GM19438 (cell line): ENCODE measurements at regions not wholly inside any gene's neighbourhood (a gene's known extent, or its start where the extent isn't known, plus 50 kb on each side); places are given as distances from the start of the nearest gene placed in this dataset.
A peak's percentile ranks its signal among the peaks of the same experiment; 100 is the strongest.
"Not testable (repeated sequence)": the region's sequence is repeated elsewhere in the genome, so short reads cannot be mapped to it uniquely, and the experiment has no call there.

ENCODE experiments used
- ATAC-seq: cut with Tn5 transposase; IDR thresholded peaks from one replicate; pipeline ENCODE4 v1.9.1; 2021; ENCODE audit warnings: low read depth; ENCODE audit not compliant: unreplicated experiment

- no peak for ATAC-seq
These were observed 98.1 kb upstream of the TEX13D start for GRCh38 chrX:124234348-124234747.

DNA sequence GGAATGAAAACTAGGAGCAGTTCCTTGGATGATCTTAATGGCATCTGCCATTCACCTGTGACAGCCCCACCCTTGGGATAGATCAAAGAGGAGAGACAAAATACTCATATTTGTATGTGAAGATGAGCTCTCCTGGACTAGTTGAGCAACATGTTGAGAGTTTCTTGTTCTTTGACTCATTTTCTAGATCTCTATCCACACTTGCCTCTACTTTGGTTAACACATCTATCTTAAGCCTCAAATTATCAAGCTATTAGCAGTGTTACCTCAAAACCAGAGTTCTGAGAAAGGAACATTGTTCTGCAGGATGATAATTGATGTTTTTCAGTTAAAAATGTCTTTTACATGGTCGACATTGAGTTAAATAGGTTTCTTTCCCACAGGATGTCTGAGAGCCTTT lies 94.2 kb upstream of the TEX13D start:
- ATAC-seq: no peak

DNA sequence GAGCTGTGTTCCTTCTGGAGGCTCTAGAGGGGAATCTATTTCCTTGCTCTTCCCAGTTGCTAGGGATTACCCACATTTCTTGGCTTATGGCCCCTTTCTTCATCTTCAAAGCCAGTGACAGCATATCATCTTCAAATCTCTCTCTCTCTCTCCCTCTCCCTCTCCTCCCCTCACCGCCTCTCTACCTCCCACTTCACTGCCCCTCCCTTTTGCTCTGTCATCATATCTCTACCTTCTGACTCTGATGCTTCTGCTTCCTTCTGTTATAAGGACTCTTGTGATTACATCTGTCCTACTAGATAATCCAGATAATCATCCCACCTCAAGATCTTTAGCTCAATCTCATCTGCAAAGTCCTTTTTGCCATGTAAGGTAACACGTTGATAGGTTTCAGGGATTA lies 93.1 kb upstream of the TEX13D start:
- no peak for ATAC-seq

GRCh38 chrX:124239911-124240310 lies 92.5 kb upstream of the TEX13D start:
- peak; percentile 90 for ATAC-seq

GRCh38 chrX:124240422-124240821 lies 92.0 kb upstream of the TEX13D start:
- ATAC-seq: no peak

DNA sequence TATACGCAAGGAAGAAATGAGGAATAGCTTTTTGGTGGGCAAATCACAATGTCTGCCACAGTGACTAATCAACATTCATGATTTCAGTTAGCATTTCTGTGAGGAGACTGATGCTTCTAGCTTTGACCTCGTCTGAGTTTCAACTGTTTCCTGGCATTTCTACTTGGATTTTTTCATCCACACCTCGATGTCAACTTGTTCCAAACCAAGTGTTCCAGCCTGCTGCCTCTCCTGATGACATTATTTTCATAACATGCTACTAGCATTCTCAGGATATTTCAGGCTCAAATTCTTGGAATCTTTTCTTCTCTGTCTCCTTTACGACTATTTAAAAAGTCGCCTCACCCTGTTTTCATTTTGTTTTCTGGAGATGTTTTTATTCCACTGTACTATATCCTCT lies 90.3 kb upstream of the TEX13D start:
- ATAC-seq: no peak

DNA sequence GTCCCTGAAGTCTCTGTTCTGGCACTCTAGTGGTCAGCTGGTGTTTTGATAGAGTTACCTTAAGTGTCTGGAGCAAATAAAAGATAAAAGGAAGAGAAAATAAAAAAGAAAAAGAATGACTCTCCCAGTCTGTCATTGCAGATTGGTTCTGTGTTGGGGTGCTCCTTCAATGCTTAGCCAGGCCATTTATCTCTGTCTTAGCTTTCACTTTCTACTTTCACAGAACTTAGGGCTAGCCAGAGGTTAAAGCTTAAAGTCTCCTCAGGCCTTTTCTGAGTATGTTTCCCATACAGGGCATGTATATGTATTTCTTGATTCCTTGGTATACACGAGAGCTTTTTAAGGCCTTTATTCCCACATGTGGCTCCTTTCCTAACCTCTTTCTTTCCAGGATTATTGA lies 83.1 kb upstream of the TEX13D start:
- ATAC-seq: no peak

- ATAC-seq: no peak
These were observed 81.5 kb upstream of the TEX13D start for GRCh38 chrX:124250835-124251437.

DNA sequence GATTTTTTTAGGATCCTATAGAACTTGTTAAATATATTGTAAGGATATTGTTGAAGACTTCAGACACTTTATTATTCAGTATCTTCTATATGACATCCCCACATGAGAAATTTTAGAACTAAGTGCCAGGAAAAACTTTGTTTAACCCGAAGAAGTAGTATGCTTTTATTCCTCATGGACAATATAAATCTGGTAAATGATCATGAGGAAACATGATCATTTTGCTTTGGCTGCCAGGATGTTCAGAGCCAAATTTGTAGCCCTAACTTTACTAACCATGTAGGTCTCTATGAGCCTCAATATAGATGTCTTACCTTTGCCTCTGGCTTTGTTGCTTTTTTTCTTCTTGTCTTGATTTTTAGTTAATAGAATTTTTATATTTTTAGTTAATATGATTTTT lies 77.8 kb upstream of the TEX13D start:
- ATAC-seq: no peak

GRCh38 chrX:124256216-124256615 lies 76.2 kb upstream of the TEX13D start:
- ATAC-seq: no peak

DNA sequence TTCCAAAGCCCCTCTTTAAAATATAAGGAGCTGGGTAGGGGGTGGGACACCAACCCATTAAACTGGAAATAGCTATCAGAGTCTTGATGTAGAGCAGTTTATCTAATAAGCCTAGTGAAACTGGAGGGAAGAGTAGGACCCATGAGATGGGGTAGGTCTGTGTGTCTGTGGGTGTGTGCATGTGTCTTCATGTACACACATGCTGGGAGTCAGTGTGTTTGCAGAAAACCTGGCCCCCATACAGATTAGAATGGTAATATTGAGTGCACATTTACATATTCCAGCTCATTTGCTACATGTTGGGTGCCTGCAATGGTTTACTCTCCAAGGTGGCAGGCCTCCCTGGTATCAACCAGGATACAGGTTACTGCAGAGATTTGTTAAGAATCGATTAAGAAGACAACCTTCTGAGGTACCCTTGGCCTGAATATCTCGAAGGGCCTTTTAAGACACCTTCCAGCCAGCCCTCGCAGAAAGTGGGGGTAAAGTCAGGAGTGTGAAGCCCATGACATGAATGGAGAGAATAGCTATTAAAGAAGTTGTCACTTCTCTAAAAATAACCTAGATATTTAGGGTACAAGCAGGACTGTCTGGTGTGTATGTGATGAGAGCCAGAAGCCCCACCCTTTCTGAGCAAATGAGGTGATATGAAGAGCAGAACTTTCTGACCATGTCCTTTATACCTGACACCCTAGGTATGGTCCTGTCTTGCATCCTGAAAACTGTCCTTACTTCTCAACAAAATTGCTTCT lies 75.7 kb upstream of the TEX13D start:
- ATAC-seq: no peak

GRCh38 chrX:124257924-124258702 lies 74.3 kb upstream of the TEX13D start:
- ATAC-seq: no peak

- no peak for ATAC-seq
These were observed 71.6 kb upstream of the TEX13D start for GRCh38 chrX:124260845-124261244.

DNA sequence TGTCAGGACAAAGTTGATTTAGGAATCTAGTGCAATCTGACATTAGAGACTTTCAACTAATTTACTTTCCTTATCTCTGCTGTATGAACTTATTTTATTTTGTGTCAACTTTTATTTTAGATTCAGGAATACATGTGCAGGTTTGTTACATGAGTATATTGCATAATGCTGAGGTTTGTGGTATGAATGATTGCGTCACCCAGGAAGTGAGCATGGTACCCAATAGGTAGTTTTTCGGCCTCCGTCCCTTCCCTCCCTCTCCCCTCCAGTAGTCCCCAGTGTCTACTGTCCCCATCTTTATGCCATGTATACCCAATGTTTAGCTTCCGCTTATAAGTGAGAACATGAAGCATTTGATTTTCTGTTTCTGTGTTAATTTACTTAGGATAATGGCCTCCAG lies 68.7 kb upstream of the TEX13D start:
- ATAC-seq: no peak

DNA sequence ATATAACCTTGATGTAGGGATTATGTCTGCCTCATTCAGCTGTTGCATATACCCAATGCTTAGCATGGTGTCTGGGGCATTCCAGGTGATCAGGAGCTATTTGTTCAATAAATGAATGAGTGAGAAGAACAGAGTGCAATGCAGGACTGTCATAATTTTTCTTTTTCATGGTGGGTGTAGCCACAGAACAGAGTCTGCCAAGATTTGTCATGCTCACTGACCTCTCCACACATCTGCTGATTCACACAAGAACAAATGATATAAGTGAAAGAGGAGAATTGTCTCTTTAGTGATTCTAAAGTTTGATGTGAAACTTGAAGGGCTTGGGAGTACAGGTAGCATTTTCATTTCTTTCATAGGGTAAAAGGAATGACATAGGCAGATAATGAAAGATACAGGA lies 64.4 kb upstream of the TEX13D start:
- no peak for ATAC-seq

DNA sequence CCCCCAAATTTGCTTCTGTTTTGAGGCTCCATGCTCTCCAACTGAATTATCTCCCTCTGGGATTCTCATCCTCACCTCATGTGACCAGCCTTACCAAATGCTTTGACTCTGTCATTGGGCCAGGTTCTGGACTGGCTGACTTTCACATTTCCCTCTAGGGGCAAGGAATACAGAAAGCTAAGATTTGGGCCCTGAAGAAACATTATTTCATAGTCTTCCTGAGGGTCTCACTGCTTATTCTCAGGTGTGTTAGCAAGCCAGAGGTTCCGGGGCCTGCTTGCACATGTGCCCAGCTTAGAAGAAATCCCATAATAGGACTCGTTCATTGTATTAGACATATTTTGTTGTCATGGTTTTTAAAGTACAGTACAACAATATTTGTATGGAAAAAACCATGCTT lies 62.6 kb upstream of the TEX13D start:
- ATAC-seq: no peak

DNA sequence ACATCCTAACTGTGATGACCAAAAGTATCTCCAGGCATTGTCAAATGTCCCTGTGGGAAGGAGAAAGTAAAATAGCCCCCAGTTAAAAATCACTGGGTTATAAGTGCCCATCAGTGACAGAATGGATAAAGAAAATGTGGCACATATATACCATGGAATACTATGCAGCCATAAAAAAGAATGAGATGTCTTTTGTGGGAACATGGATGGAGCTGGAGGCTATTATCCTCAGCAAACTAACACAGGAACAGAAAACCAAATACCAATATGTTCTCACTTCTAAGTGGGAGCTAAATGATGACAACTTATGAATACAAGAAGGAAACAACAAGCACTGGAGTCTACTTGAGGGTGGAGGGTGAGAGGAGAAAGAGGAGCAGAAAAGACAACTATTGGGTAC lies 60.9 kb upstream of the TEX13D start:
- ATAC-seq: not testable (repeated sequence)

- no peak for ATAC-seq
These were observed 60.0 kb upstream of the TEX13D start for GRCh38 chrX:124272370-124272982.

- no peak for ATAC-seq
These were observed 57.9 kb upstream of the TEX13D start for GRCh38 chrX:124274438-124275181.

GRCh38 chrX:124275182-124275894 lies 57.1 kb upstream of the TEX13D start:
- no peak for ATAC-seq
